Mucosa of rectum (tissue), 2 donors: ENCODE measurements at regions not wholly inside any gene's neighbourhood (a gene's known extent, or its start where the extent isn't known, plus 50 kb on each side); places are given as distances from the start of the nearest gene placed in this dataset.

ENCODE experiments used
- H3K27ac ChIP-seq, 2 donors: one replicate each; pipeline ENCODE4 v1.7.0; 2013; ENCODE audit warnings: inconsistent platforms in 2 of 2, low read depth in 2 of 2, low read length in 2 of 2
- H3K27me3 ChIP-seq, 2 donors: one replicate each; pipeline ENCODE4 v1.7.0; 2013; ENCODE audit warnings: low read length in 2 of 2; ENCODE audit not compliant: control insufficient read depth in 2 of 2, insufficient read depth in 2 of 2
- H3K36me3 ChIP-seq, 2 donors: one replicate each; pipeline ENCODE4 v1.7.0; 2013; ENCODE audit warnings: low read length in 2 of 2; ENCODE audit not compliant: control insufficient read depth in 2 of 2, insufficient read depth in 2 of 2
- H3K4me1 ChIP-seq, 2 donors: one replicate each; pipeline ENCODE4 v1.7.0; 2013; ENCODE audit warnings: low read length in 2 of 2, mild to moderate bottlenecking in 1 of 2; ENCODE audit not compliant: control insufficient read depth in 2 of 2, insufficient read depth in 2 of 2
- H3K4me3 ChIP-seq, 2 donors: one replicate each; pipeline ENCODE4 v1.7.0; 2013; ENCODE audit warnings: low read length in 2 of 2
- H3K9ac ChIP-seq, 2 donors: one replicate each; pipeline ENCODE4 v1.7.0; 2013; ENCODE audit warnings: low read length in 2 of 2, low read depth in 1 of 2, mild to moderate bottlenecking in 1 of 2
- H3K9me3 ChIP-seq, 2 donors: one replicate each; pipeline ENCODE4 v1.7.0; 2013; ENCODE audit warnings: low read length in 2 of 2; ENCODE audit not compliant: control insufficient read depth in 2 of 2
- donor health status: healthy.
- donor health status: Normal muscosa, but diverticular disease.

- no peaks in the 10 kb centered on the region for H3K27me3 ChIP-seq
- no peaks in the 10 kb centered on the region for H3K36me3 ChIP-seq
- H3K4me3 ChIP-seq: no peak overlapping the region
- H3K9ac ChIP-seq: no peak overlapping the region
- no peaks in the 10 kb centered on the region for H3K4me1 ChIP-seq
- H3K9me3 ChIP-seq: no peaks in the 10 kb centered on the region
- no peak overlapping the region for H3K27ac ChIP-seq
Observed at GRCh38 chr1:189941922-189942321, 535.7 kb downstream of the BRINP3 start.

- H3K9ac ChIP-seq: no peak overlapping the region
- no peaks in the 10 kb centered on the region for H3K36me3 ChIP-seq
- H3K27ac ChIP-seq: no peak overlapping the region
- no peak overlapping the region for H3K4me3 ChIP-seq
- H3K4me1 ChIP-seq: no peaks in the 10 kb centered on the region
- no peaks in the 10 kb centered on the region for H3K9me3 ChIP-seq
- H3K27me3 ChIP-seq: no peaks in the 10 kb centered on the region
Observed at GRCh38 chr1:189958756-189959155, 518.9 kb downstream of the BRINP3 start.

- no peaks in the 10 kb centered on the region for H3K27me3 ChIP-seq
- no peak overlapping the region for H3K27ac ChIP-seq
- no peak overlapping the region for H3K4me3 ChIP-seq
- no peaks in the 10 kb centered on the region for H3K9me3 ChIP-seq
- H3K36me3 ChIP-seq: no peaks in the 10 kb centered on the region
- H3K4me1 ChIP-seq: no peaks in the 10 kb centered on the region
- no peak overlapping the region for H3K9ac ChIP-seq
Observed at GRCh38 chr1:189960769-189961168, 516.9 kb downstream of the BRINP3 start.

GRCh38 chr1:189962181-189962580 is 515.5 kb downstream of the BRINP3 start:
- Histone ChIP-seq H3K9me3 (no peaks in the 10 kb centered on the region), H3K4me1 (no peaks in the 10 kb centered on the region), H3K27me3 (no peaks in the 10 kb centered on the region), H3K36me3 (no peaks in the 10 kb centered on the region), H3K9ac (no peak overlapping the region), H3K27ac (no peak overlapping the region), H3K4me3 (no peak overlapping the region)

GRCh38 chr1:189970331-189971230 is 507.1 kb downstream of the BRINP3 start:
- Histone ChIP-seq H3K27ac (no peak overlapping the region), H3K4me1 (no peaks in the 10 kb centered on the region), H3K9me3 (no peaks in the 10 kb centered on the region), H3K36me3 (no peaks in the 10 kb centered on the region), H3K9ac (no peak overlapping the region), H3K27me3 (no peaks in the 10 kb centered on the region), H3K4me3 (no peak overlapping the region)

- Histone ChIP-seq H3K27me3 (no peaks in the 10 kb centered on the region), H3K36me3 (no peaks in the 10 kb centered on the region), H3K27ac (no peak overlapping the region), H3K4me1 (no peaks in the 10 kb centered on the region), H3K9ac (no peak overlapping the region), H3K9me3 (no peaks in the 10 kb centered on the region), H3K4me3 (no peak overlapping the region)
Observed at GRCh38 chr1:189971656-189972055, 506.0 kb downstream of the BRINP3 start.

- no peak overlapping the region for H3K27ac ChIP-seq
- no peaks in the 10 kb centered on the region for H3K4me1 ChIP-seq
- no peak overlapping the region for H3K9ac ChIP-seq
- H3K9me3 ChIP-seq: no peaks in the 10 kb centered on the region
- H3K4me3 ChIP-seq: no peak overlapping the region
- H3K36me3 ChIP-seq: no peaks in the 10 kb centered on the region
- H3K27me3 ChIP-seq: no peaks in the 10 kb centered on the region
Observed at GRCh38 chr1:189977184-189977583, 500.5 kb downstream of the BRINP3 start.

- H3K4me1 ChIP-seq: no peaks in the 10 kb centered on the region
- no peak overlapping the region for H3K27ac ChIP-seq
- H3K9ac ChIP-seq: no peak overlapping the region
- no peaks in the 10 kb centered on the region for H3K27me3 ChIP-seq
- H3K9me3 ChIP-seq: no peaks in the 10 kb centered on the region
- no peak overlapping the region for H3K4me3 ChIP-seq
- H3K36me3 ChIP-seq: no peaks in the 10 kb centered on the region
Observed at GRCh38 chr1:189983166-189983890, 494.3 kb downstream of the BRINP3 start.

GRCh38 chr1:189986516-189986915 is 491.1 kb downstream of the BRINP3 start:
- Histone ChIP-seq H3K27me3 (no peaks in the 10 kb centered on the region), H3K27ac (no peak overlapping the region), H3K9me3 (no peaks in the 10 kb centered on the region), H3K36me3 (no peaks in the 10 kb centered on the region), H3K9ac (no peak overlapping the region), H3K4me1 (no peaks in the 10 kb centered on the region), H3K4me3 (no peak overlapping the region)

GRCh38 chr1:189987509-189987908 is 490.2 kb downstream of the BRINP3 start:
- H3K4me1 ChIP-seq: no peaks in the 10 kb centered on the region
- no peaks in the 10 kb centered on the region for H3K9me3 ChIP-seq
- H3K9ac ChIP-seq: no peak overlapping the region
- H3K27ac ChIP-seq: no peak overlapping the region
- no peaks in the 10 kb centered on the region for H3K27me3 ChIP-seq
- no peaks in the 10 kb centered on the region for H3K36me3 ChIP-seq
- H3K4me3 ChIP-seq: no peak overlapping the region
